OCI-M1 (cell line): ENCODE measurements at regions not wholly inside any gene's neighbourhood (a gene's known extent, or its start where the extent isn't known, plus 50 kb on each side); places are given as distances from the start of the nearest gene placed in this dataset.

ENCODE experiments used
- DNase-seq: peaks from one replicate; lab custom pipeline; 2025; lab: John Stamatoyannopoulos, UW

DNA sequence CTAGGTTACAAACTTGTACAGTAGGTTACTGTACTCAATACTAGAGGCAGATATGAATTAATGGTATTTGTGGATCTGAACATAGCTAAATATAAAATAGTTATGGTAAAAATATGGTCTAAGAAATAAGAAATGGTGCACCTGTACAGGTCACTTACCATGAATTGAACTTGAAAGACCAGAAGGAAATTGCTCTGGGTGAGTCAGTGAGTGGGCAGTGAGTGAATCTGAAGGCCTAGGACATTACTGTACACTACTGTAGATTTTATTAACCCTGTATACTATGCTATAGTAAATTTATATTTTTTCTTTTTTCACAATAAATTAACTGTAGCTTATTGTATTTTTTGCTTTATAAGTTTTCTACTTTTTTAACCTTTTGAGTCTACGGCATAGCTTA, 1020.4 kb downstream of the CDH18 start:
- DNase-seq: no peak

DNA sequence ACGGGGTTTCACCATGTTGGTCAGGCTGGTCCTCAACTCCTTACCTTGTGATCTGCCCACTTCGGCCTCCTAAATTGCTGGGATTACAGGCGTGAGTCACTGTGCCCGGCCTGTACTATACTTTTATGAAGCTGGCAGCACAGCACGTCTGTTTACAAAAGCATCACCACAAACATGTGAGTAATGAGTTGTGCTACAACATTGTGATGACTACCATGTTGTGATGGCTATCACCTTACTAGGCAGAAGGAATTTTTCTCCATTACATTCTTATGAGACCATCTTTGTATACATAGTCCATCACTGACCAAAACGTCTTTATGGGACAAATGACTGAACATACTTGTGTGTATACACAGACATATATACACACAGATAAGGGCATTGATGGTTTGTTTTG, 1019.0 kb downstream of the CDH18 start:
- DNase-seq: no peak

DNA sequence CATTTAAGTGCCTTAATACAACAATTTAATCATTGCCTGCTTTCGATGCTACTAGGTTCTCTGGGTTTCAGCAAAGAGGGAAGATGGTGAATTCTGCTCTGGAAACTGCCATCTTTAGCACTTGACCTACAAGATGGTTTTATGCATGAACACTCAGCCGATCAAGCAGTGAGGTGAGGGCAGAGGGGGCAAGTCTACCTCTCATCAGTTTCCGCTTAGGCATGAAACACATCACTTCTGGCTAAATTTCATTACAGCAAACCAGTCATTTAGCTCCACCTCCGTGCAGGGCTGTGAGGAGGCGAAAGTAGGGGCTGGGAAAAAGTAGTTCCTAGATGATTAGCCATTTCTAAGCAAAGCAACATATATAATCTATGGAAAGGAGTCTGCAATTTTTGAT, 1018.0 kb downstream of the CDH18 start:
- DNase-seq: no peak

DNA sequence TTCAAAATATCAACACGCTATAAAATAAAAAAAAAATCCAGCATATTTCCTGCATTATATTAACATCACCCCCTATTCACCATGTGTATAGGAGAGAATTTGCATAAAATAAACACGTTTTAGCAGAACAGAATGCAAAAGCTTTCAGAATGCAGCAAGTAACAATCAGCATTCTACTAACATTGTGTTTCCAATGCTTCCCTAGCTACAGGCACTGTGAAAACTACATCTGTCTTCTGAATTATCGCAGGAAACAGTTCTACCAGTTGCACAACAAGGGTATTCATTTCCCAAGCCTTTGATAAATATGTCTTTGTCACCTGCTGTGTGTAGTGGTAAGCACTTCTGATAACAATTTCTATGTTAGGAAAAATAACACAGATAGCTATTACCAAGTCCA, 1015.8 kb downstream of the CDH18 start:
- DNase-seq: no peak

DNA sequence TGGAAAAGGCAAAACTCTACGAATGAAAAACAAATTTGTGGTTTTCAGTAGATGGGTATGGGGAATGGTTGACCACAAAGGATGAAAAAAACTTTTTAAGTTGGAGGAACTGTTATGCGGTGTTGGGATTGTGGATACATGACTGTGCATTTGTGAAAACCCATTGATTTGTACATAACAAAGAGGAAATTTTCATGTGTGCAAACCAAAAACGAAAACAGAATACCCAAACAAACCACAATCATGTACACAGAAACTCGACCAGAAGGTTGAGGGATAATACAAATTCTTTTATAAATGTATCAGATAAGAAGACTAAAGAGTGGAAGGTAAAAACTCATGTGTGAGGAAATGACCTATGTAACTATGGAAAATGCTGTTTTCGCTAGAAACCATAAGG, 1012.4 kb downstream of the CDH18 start:
- peak; percentile 24 for DNase-seq

DNA sequence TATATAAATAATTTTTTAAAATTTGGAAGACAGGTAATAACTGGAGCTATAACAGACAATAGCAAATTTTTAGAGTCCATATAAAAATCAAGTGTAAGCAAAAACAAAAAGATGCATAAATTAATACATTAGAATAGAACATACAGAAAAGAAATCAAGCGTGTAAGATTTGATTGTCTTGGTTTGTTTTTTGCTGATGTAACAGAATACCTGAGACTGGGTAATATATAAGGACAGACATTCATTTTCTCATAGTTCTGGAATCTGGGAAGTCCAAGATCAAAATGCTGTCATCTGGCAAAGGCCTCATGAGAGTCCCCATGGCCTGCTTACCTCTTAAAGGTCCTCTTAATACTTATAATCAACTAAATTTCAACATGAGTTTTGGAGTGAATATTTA, 1010.1 kb downstream of the CDH18 start:
- DNase-seq: no peak

DNA sequence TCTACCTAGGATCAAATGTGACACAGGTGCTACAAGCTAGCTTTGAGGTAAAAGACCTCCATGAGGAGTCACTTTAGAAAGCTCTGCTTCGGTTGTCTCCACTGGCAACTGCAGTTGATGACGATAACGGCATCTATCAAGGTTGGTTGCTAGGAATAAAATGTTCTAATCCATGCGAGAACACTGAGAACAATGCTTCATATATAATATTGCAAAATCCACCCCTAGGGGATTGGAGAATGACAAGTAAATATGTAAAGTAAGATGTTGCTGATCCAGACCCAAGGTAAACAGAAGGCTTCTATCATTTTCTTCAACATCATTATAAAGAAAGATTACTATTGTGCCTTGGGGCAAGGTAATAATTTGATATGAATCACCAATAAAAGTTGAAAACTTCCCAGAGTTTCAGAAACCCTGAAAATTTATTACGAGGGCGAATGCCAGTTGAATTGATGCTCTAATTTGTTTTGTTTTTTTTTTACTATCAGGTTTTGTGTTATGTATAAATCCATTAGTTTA, 1003.4 kb downstream of the CDH18 start:
- DNase-seq: no peak

DNA sequence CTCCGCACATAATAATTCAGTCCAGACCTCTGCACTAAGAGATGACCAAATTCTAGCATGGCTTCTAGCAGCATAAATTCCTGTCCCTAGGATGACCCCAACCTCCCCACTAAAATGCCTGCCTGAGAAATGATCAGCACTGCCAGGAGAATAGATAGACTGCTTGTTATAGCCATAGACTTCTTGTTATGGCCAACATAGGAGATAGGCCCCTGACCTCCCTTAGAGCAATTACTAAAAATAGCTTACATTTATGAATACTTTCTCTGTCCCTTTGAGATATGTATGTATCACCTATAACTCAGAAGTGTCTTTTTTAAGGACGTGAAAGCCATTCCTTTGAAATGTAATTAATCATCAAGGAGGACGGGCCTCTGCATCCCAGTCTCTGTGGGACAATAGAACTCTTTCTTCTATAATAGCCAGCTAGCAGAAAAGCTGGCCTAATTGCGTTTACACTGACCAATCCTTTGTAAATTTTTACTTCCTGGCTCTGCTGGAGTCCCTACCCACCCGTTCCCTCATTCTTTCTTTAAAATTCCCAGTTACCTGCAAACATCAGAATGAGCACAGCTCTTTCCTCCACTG, 1002.7 kb downstream of the CDH18 start:
- DNase-seq: no peak

DNA sequence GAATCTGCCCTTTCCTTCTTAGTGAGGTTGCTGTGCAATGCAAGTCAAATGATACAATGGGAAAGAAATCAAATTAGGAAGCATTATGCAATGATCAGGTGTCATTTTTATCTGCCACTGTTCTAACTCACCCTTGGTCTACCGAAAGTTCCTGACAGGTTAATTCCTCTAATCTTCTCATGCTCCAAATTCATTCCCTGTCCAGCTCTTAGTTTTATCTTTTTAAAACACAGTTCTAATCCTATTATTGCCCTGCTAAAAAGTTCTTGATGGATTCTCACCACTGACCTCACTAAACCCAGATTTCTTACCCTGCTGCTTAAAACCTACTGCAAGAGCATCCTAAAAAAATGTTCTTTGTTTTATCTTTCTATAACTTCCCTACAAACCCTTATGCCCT, 1000.9 kb downstream of the CDH18 start:
- no peak for DNase-seq

DNA sequence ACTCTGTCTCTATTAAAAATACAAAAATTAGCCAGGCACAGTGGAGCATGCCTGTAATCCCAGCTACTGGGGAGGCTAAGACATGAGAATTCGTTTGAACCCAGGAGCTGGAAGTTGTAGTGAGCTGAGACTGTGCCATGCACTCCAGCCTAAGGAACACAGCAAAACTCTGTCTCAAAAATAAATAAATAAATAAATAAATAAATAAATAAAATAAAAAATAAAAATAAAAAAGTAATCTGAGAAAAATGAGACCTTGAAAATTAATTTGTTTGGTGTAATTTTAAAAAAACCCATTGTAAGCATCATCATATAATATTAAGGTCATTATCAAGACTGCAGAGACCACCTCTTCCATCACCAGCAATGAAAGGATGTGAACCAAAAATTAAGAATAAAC, 997.1 kb downstream of the CDH18 start:
- DNase-seq: no peak

DNA sequence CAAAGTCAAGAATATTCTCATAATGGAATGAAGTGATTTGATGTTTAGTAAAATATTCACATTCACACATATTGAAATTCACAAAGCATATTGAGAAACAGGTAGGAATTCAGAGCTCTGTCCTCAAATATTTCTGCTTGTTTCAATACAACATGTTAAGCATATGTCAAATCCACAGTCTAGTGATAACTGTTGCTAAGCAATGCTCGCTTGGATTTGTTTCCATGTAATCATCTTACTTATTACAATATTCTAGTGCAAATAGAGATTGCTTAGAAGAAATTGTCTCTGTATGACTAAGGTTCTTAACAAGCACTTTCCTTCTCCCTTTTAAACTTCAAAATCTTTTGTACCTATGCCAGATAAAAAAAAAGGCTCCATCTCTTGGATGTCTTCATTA, 995.7 kb downstream of the CDH18 start:
- no peak for DNase-seq

DNA sequence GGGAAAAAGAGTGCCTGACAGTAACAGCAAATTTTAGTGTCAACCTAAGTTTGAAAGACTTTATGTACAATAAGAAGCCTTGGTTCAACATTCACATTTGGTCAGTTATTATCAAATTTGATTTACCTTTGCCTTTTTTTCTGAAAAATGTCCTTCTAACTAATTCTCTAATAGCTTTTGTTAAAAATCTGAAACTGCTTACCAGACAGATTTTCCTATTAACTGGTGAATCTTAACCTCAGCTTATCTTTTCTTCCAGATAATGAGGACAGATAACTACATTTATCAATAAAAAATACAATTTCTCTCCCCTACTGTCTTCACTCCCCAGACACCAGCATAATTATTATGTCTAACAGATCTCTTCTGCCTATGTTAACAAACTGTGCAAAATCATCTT, 988.5 kb downstream of the CDH18 start:
- no peak for DNase-seq

DNA sequence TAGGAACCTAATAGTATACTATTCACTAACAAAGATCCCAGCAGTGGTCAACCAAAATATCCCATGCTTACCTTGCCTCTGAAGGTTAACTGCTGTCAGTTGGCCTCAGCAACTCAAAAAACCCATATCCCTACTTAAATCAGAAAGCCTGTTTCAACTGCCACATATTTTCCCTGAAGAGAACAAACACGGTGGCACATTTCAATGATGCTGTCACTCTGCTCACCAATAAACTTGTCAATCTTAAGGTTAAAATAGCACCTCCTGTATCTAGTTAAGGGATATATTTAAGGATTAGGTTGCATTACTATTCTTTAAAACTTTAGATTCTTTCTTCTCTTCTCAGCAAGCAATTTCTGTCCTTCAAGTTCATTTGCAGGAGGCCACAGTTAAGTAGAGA, 986.9 kb downstream of the CDH18 start:
- DNase-seq: no peak

DNA sequence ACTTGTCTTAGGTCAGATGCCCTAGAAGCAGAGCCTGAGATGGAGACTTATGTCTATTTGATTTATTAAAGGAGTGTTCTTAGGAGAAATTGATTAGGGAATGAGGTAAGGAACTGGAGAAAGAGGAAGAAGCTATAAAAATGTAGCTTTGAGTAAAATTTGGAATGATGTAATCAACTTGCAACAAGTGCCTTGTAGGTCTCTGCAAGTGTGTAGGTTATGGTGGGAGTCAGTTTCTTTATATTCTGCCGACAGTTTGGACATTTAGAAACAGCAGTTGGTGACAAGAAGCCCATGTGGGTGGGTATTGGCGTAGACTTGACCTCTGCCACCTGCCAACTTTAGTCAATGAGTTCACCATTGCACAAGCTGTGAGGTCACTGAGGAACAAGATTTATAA, 986.5 kb downstream of the CDH18 start:
- peak; percentile 79 for DNase-seq

DNA sequence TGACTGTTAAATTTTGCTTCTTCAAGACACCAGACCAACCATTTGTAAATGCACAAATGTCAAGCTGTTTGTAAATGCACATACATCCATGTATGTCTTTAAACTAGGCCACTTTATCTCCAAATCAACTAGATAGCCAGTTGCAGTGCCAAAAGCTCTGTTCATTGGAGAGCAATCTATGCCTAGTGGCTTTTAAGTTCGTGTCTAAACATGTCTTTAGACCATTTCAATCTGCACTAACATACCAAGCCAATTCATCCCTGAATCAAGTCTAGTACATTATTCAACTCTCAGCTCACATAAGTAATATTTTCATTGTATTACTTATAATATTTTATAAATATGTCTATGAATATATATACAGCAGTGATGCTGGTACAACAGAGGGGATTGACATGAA, 985.9 kb downstream of the CDH18 start:
- DNase-seq: peak; percentile 40

DNA sequence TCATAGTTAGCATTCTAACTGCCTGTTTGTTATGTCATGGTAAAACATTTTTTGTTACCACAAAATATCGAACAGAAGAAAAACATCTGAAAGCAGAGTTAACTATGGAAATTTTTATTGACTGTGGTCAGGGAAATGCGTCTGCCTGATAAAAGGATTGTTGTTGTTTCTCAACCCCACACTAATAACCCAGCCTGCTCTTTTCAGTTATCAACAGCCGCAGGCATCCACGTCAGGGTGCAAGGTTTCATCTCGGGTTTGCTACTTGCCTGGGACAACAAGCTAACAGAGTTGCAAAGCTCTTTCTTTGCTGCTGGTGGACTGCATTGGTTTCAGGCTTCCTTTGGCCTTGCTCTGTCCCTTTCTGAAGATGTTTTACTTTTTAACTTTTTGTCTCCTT, 969.2 kb downstream of the CDH18 start:
- peak; percentile 89 for DNase-seq

DNA sequence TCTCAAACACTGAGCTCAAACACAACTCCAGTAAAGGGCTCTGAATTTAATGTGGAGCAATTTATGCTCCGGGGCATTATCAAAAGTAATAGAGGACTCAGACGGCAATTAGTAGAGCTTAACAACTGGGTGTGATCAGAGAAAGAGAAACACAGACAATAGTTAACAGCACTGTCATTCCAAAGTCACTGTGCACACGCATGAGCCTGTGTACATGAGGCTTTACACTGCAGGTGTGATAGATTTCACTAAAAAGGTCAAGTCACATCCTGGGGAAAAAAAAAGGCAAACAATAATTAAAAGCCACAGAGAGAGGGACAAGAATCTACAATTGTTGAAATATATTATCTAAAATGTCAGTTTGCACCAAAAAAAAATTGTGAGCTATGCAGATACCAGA, 956.5 kb downstream of the CDH18 start:
- no peak for DNase-seq

DNA sequence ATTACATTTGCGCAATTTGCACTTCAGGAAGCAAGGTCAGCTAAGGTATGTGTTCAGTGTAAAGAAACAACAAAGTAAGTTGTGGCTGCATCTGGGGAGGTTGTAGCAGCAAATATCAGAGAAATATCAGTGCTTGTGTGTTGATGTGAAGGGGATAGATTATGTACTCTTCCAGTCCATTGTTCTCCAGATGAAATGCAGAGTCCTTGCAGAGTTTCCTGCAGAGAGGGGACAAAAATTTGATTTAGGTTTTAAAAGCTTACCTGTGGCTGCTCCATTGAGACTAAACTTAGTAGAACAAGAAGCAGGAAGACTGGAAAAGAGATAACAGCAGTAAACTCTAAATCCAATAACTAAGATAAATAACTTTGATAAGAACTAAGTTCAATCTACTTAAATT, 952.2 kb downstream of the CDH18 start:
- DNase-seq: no peak

DNA sequence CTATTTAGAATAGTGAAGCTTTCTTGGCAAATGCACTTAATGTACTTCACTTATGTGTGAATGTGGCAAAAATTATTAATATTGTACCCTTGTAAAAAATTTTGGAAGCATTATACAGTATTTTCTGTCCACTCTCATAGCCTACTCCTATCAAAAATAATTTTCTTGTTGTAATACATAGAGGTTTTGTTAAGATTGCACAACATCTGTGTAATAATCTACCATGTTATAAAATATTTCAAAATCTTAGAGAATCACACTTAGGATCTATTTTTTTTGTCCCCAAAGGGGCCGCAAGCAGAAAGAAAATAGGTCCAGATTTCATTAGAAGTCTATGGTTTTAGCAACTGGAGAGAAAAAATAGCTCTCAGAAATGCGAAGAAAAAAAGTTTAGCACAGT, 945.9 kb downstream of the CDH18 start:
- no peak for DNase-seq

DNA sequence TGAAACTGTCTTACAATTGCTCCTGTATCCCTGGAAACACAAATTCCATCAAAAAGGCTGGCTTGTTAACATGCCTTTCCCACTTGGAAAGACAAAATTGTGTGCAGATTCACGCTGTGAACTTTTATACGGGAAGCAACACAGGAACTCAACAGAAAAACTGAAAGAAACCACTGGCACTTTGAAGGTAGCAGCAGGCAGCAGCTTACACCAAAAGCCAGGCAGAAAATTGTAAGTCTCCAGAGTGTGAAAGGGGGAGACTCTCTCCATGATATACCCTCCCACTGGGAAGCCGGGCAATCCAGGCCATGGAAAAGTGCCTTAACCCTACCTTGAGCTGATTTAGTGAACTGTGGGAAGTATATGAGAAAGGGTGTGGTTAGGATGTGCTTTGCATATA, 943.7 kb downstream of the CDH18 start:
- no peak for DNase-seq

DNA sequence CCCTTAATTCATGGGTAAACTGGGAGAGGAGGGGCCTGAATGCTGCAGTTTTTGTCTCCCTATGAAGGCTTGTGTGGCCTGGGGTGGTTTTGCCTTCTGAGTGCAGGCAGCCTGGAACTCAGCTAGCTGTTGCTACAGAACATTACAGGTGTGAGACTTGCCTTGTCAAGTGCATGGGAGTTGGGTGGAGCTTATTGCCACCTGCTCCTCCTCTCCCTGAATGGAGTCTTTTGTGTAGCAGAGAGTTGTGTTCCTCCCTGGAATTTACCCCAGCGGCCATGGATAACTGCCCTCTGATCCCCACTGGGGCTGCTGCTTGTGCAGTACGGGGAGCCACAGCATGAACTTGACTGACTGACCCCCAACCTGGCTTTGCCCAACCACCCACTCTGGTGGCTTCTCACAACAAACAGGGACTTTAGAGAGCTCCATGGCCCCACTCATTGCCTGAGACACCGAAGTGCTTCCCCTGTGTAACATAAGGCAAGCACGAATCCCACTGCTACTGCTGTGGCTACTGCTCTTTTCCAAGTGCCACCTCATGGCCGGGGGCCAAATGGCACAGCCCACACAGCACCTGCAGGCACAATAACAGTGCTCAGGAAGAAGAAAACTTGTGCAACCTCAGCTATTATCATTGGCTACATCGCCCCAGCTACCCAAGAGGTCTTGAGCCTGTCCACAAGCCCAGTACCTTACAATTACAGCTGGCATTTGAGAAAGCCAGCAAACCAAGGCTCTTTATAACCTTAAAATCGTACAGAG, 942.9 kb downstream of the CDH18 start:
- no peak for DNase-seq

DNA sequence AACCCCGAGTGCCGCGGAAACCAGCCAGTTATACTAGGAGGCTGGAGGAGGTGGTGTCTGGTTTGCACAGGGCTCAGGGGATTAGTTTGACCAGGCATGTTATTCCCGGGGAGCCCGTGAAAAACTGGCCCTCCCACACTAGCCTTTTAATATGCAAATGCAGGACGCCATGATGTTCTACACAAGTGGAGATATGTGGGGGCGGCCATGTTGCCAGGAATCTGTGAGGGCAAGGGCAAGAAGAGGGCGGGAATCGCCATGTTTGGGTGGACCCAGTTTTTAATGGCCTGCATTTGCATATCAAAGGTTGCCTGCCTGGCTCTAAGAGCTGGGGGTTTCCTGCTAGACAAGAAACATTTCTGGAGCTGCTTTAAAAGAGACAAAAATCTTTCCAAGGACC, 940.7 kb downstream of the CDH18 start:
- DNase-seq: no peak

DNA sequence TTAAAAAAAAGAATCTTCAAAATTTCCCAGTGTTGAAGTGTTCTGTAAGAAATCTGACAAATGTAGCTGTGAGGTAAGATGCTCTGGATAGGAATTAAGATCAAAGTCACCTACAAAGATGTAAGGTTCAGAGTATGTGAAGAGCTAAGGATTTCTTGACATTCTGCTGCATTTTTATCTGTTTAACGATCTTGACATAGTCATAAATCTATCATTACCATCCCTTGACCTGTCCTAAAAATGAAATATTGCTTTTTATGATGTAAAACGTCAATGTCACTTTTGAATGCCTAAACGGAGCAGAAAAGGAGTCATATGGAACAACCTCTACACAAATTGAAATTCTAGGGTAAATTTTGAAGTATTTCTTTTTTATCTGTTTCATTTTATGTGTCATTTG, 939.3 kb downstream of the CDH18 start:
- no peak for DNase-seq

DNA sequence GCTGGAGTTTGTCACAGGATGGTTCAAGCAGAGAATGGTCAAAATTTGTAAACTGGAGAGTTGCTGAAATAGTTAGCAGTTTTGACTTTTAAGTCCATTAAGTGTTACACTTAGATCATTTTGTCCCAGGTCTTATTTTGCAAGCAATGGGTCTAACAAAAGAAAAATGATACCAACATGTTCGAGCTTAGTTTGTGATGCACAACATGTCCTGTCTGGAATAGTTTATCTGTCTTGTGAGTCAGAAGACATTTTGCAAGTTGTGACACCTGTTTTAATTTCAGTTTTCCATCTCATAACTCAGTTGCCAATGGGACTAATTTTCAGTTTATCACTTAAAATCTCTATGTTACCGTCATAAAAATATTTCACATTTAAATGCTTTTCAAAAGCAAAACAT, 929.8 kb downstream of the CDH18 start:
- DNase-seq: no peak
